Caco-2 (cell line): ENCODE measurements at regions not wholly inside any gene's neighbourhood (a gene's known extent, or its start where the extent isn't known, plus 50 kb on each side); places are given as distances from the start of the nearest gene placed in this dataset.

ENCODE experiments used
- BruUV-seq: library from RNA; stranded (reverse); fragments of 400-500 nt; replicated peaks from 2 replicates; lab custom pipeline; 2021; lab: Mats Ljungman, UMichigan
- CTCF ChIA-PET: fragments of 300-600 bp; sonication (Branson Sonifier 250); formaldehyde crosslinking; loops from one replicate; lab custom pipeline; 2022; ENCODE audit warnings: antibody characterized with exemption; lab: Charles Lee
- POLR2A ChIA-PET: fragments of 300-600 bp; sonication (Branson Sonifier 250); formaldehyde crosslinking; loops from one replicate; lab custom pipeline; 2022; ENCODE audit warnings: antibody characterized with exemption; lab: Charles Lee
- DNase-seq, 2 experiments: peaks; one replicate each; pipeline versions ENCODE4 v3.0.0 to v3.0.0-alpha.2; 2020 to 2022
- H3K27me3 ChIP-seq: replicated peaks from 2 replicates; pipeline ENCODE4 v1.6.0; 2011; ENCODE audit warnings: low read length; ENCODE audit not compliant: control insufficient read depth, insufficient read depth
- H3K36me3 ChIP-seq: 2 replicates; pipeline ENCODE4 v1.5.1; 2011; ENCODE audit warnings: low read length; ENCODE audit not compliant: control insufficient read depth, insufficient read depth
- H3K4me1 ChIP-seq: fragments of 250-450 bp; sonication (Bioruptor Pico); 2 replicates; pipeline ENCODE4 v1.5.1; 2020; ENCODE audit warnings: mild to moderate bottlenecking
- H3K4me3 ChIP-seq: 2 replicates; pipeline ENCODE4 v1.5.1; 2011; ENCODE audit warnings: low read depth, mild to moderate bottlenecking, control low read depth, low read length
- H3K9me3 ChIP-seq: fragments of 250-450 bp; sonication (Bioruptor Pico); 2 replicates; pipeline ENCODE4 v1.5.1; 2020; ENCODE audit warnings: mild to moderate bottlenecking, moderate library complexity
- H3K27ac Mint-ChIP-seq: one replicate; pipeline ENCODE4 v1.8.0; 2022; ENCODE audit warnings: mixed read lengths; ENCODE audit not compliant: unreplicated experiment
- H3K27me3 Mint-ChIP-seq: one replicate; pipeline ENCODE4 v1.8.0; 2022; ENCODE audit warnings: mixed read lengths; ENCODE audit not compliant: insufficient read depth, unreplicated experiment
- H3K36me3 Mint-ChIP-seq: one replicate; pipeline ENCODE4 v1.8.0; 2022; ENCODE audit warnings: mild to moderate bottlenecking, mixed read lengths; ENCODE audit not compliant: insufficient read depth, unreplicated experiment
- H3K4me1 Mint-ChIP-seq: one replicate; pipeline ENCODE4 v1.8.0; 2022; ENCODE audit warnings: low read depth, mixed read lengths; ENCODE audit not compliant: unreplicated experiment
- H3K4me3 Mint-ChIP-seq: one replicate; pipeline ENCODE4 v1.8.0; 2022; ENCODE audit warnings: mild to moderate bottlenecking, moderate library complexity, mixed read lengths; ENCODE audit not compliant: unreplicated experiment
- H3K9me3 Mint-ChIP-seq: one replicate; pipeline ENCODE4 v1.8.0; 2022; ENCODE audit warnings: mixed read lengths; ENCODE audit not compliant: unreplicated experiment
- intact Hi-C: fragments of 100-400 bp; cut with micrococcal nuclease; formaldehyde crosslinking; loops from one replicate; pipeline ENCODE4 v1.10.0; 2022; ENCODE audit not compliant: unreplicated experiment
- TF ChIP-seq, protein P1 (sequence below), 2 experiments: fragments of 200-600 bp in 1 of 2; IDR thresholded peaks; 1 replicate in 1 of 2; 2 replicates in 1 of 2; pipeline versions ENCODE4 v1.5.1 to v1.8.0; 2011 to 2022; ENCODE audit warnings: antibody characterized with exemption in 1 of 2, control low read depth in 1 of 2, inconsistent platforms in 1 of 2, low read depth in 1 of 2, low read length in 1 of 2, mild to moderate bottlenecking in 1 of 2, moderate library complexity in 1 of 2; ENCODE audit not compliant: insufficient read depth in 1 of 2, severe bottlenecking in 1 of 2, unreplicated experiment in 1 of 2

- H3K9me3 ChIP-seq, result no peaks in the 10 kb centered on the region
- no peak for DNase-seq
- no TSS peak for BruUV-seq
- Mint-ChIP-seq H3K36me3 (no peaks in the 10 kb centered on the region), H3K9me3 (no peaks in the 10 kb centered on the region), H3K4me3 (no peak overlapping the region), H3K27me3 (peaks cover 15% of the 10 kb centered on the region), H3K27ac (no peak overlapping the region), H3K4me1 (no peaks in the 10 kb centered on the region)
- H3K4me3 ChIP-seq, result no peak overlapping the region
- H3K27me3 ChIP-seq, result no peaks in the 10 kb centered on the region
- no peaks in the 10 kb centered on the region for H3K4me1 ChIP-seq
- CTCF ChIA-PET, result no interaction called here
- POLR2A ChIA-PET, result no interaction called here
- intact Hi-C loops, result no loop called here
- H3K36me3 ChIP-seq, result no peaks in the 10 kb centered on the region
- TF ChIP-seq, protein P1, sequence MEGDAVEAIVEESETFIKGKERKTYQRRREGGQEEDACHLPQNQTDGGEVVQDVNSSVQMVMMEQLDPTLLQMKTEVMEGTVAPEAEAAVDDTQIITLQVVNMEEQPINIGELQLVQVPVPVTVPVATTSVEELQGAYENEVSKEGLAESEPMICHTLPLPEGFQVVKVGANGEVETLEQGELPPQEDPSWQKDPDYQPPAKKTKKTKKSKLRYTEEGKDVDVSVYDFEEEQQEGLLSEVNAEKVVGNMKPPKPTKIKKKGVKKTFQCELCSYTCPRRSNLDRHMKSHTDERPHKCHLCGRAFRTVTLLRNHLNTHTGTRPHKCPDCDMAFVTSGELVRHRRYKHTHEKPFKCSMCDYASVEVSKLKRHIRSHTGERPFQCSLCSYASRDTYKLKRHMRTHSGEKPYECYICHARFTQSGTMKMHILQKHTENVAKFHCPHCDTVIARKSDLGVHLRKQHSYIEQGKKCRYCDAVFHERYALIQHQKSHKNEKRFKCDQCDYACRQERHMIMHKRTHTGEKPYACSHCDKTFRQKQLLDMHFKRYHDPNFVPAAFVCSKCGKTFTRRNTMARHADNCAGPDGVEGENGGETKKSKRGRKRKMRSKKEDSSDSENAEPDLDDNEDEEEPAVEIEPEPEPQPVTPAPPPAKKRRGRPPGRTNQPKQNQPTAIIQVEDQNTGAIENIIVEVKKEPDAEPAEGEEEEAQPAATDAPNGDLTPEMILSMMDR (IDR thresholded peaks at IDR 0.05; ENCODE audit: insufficient read depth in 1 of 2, low read depth in 1 of 2, low read length in 1 of 2, severe bottlenecking in 1 of 2, unreplicated experiment in 1 of 2), result no peak
Measured at GRCh38 chr13:59229861-59230260, 933.9 kb downstream of the DIAPH3 start.

DNA sequence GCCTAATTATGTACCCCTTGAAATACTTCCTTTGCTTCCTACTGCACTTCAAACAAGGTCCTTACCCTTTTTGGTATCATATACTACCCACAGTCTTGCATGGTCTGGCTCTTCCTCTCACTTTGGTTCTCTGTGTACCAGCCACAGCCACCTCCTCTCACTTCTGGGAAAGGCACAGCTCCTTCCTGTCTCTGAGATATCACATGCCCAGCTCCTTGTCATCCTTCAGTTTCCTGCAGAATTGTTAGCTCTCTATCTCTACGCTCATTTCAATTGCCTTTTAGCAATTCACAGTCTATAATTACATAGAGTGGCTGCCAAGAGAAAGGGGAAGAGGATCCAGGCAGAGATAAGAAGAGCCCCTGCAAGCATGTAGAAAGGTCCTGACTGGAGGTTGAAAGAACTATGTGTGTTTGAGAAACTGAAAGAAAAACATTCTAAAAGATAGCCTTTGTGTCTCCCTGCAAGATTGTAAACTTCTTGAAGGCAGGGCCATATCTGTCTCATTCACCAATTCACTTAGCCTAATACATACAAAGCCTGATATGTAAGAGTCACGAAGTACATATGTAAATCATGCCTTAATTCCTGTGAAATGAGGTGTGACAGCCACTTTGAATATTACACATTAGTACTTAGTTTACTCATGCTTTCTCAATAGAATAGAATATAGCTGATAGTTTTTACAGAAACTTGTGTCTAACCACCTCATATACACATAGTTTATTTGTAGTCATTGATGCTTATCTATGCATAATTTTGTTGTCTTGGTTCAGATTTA lies 933.1 kb downstream of the DIAPH3 start:
- ChIA-PET POLR2A (no interaction called here), CTCF (no interaction called here)
- no peaks in the 10 kb centered on the region for H3K9me3 ChIP-seq
- DNase-seq, result no peak
- intact Hi-C loops, result no loop called here
- H3K4me3 Mint-ChIP-seq, result no peak overlapping the region
- no peak overlapping the region for H3K4me3 ChIP-seq
- no peaks in the 10 kb centered on the region for H3K36me3 Mint-ChIP-seq
- H3K27me3 Mint-ChIP-seq, result peaks cover 15% of the 10 kb centered on the region
- no peaks in the 10 kb centered on the region for H3K4me1 Mint-ChIP-seq
- no peaks in the 10 kb centered on the region for H3K36me3 ChIP-seq
- TF ChIP-seq, protein P1 (IDR thresholded peaks at IDR 0.05; ENCODE audit: insufficient read depth in 1 of 2, low read depth in 1 of 2, low read length in 1 of 2, severe bottlenecking in 1 of 2, unreplicated experiment in 1 of 2), result no peak
- H3K4me1 ChIP-seq, result no peaks in the 10 kb centered on the region
- no peak overlapping the region for H3K27ac Mint-ChIP-seq
- H3K9me3 Mint-ChIP-seq, result no peaks in the 10 kb centered on the region
- no peaks in the 10 kb centered on the region for H3K27me3 ChIP-seq
- no TSS peak for BruUV-seq

DNA sequence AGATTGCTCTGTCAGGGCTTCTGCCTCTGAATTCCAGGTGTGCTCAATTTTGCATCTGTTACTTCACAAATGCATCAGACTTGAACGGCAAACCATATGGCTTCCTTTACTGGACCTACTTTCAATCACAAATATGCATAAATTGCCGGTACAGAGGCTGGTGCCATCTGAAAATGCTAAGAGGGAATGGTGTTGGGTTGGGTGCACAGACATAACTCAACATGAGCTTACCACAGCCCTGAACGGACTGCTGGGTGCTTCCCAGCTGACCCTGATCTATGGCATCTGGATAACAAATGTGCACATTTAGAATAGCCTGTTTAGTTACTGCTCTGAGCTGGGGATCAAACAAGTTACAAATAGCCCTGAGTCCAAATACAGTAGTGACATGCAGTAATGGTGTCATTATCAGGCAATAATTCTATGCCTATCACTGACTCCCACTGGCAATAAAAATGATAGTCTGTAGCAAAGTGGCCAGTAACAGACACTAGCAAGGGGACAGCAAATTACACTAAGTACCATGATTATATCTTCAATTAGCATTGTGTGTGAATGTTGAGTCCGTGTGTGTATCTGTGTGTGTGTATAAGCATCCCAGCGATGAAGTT lies 927.3 kb downstream of the DIAPH3 start:
- H3K27me3 Mint-ChIP-seq, result peaks cover 13% of the 10 kb centered on the region
- Histone ChIP-seq H3K27me3 (peaks cover 2% of the 10 kb centered on the region), H3K36me3 (no peaks in the 10 kb centered on the region), H3K4me1 (no peaks in the 10 kb centered on the region), H3K9me3 (no peaks in the 10 kb centered on the region), H3K4me3 (no peak overlapping the region)
- no peaks in the 10 kb centered on the region for H3K9me3 Mint-ChIP-seq
- TF ChIP-seq, protein P1 (IDR thresholded peaks at IDR 0.05; ENCODE audit: insufficient read depth in 1 of 2, low read depth in 1 of 2, low read length in 1 of 2, severe bottlenecking in 1 of 2, unreplicated experiment in 1 of 2), result no peak
- CTCF ChIA-PET, result no interaction called here
- H3K36me3 Mint-ChIP-seq, result no peaks in the 10 kb centered on the region
- intact Hi-C loops, result no loop called here
- no peak overlapping the region for H3K27ac Mint-ChIP-seq
- no peaks in the 10 kb centered on the region for H3K4me1 Mint-ChIP-seq
- no TSS peak for BruUV-seq
- H3K4me3 Mint-ChIP-seq, result no peak overlapping the region
- POLR2A ChIA-PET, result no interaction called here
- no peak for DNase-seq
